Esophagus squamous epithelium (tissue), 4 donors: ENCODE measurements at regions not wholly inside any gene's neighbourhood (a gene's known extent, or its start where the extent isn't known, plus 50 kb on each side); places are given as distances from the start of the nearest gene placed in this dataset.

ENCODE experiments used
- CTCF ChIP-seq, 6 experiments: fragments of 450-650 bp in 4 of 6; fragments of 200-600 bp in 2 of 6; sonication (generic) in 2 of 6; IDR thresholded peaks; one replicate each; pipeline ENCODE4 v1.5.1; 2016 to 2019; ENCODE audit warnings: antibody characterized with exemption in 6 of 6, mild to moderate bottlenecking in 4 of 6, moderate library complexity in 4 of 6
- POLR2A ChIP-seq, 4 donors: fragments of 450-650 bp; IDR thresholded peaks; one replicate each; pipeline ENCODE4 v1.6.1; 2017; ENCODE audit warnings: antibody characterized with exemption in 4 of 4, mild to moderate bottlenecking in 4 of 4, moderate library complexity in 3 of 4

DNA sequence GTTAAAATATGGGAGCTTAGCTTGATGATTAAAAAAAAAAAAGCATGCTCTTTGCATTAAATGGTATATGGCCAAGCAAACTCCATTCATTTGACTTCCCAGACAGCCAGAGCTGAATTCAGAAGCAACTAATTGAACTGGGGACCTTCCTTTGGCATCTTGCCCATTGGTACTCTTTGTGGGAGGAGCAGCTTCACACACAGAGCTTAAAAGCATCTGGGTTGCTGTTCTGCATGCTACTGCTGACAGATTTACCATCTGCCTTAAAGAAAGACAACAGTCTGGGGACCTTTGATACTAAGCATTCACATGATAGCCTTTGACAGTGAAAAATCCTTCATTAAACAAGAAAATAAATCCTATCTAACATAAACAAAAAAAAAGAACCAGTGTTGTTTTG lies 977.9 kb downstream of the TMTC2 start:
- no peak for TF ChIP-seq CTCF (IDR thresholded peaks at IDR 0.05)
- no peak for TF ChIP-seq POLR2A (IDR thresholded peaks at IDR 0.05)
